GM23248 (cell line): ENCODE measurements at regions not wholly inside any gene's neighbourhood (a gene's known extent, or its start where the extent isn't known, plus 50 kb on each side); places are given as distances from the start of the nearest gene placed in this dataset.
"Not testable (repeated sequence)": the region's sequence is repeated elsewhere in the genome, so short reads cannot be mapped to it uniquely, and the experiment has no call there.

Source experiments
- DNase-seq: peaks from one replicate; pipeline ENCODE4 v3.0.0-alpha.2; 2015
- H2AFZ ChIP-seq: fragments of 200-600 bp; sonication (generic); 2 replicates; pipeline ENCODE4 v1.6.1; 2016; ENCODE audit warnings: antibody characterized with exemption
- H3F3A ChIP-seq: fragments of 200-600 bp; sonication (generic); 2 replicates; pipeline ENCODE4 v1.6.1; 2016; ENCODE audit warnings: mild to moderate bottlenecking, antibody characterized with exemption, mixed run types; ENCODE audit not compliant: insufficient read depth
- H3K27ac ChIP-seq: fragments of 200-600 bp; sonication (generic); 2 replicates; pipeline ENCODE4 v1.5.1; 2016; ENCODE audit warnings: mild to moderate bottlenecking
- H3K27me3 ChIP-seq: fragments of 200-600 bp; sonication (generic); replicated peaks from 2 replicates; pipeline ENCODE4 v1.6.1; 2016; ENCODE audit warnings: mild to moderate bottlenecking; ENCODE audit not compliant: insufficient read depth
- H3K36me3 ChIP-seq: fragments of 200-600 bp; sonication (generic); 2 replicates; pipeline ENCODE4 v1.6.1; 2016; ENCODE audit warnings: low read depth, mild to moderate bottlenecking
- H3K4me1 ChIP-seq: fragments of 200-600 bp; sonication (generic); 2 replicates; pipeline ENCODE4 v1.6.1; 2016; ENCODE audit warnings: mild to moderate bottlenecking; ENCODE audit not compliant: insufficient read depth
- H3K4me2 ChIP-seq: fragments of 200-600 bp; sonication (generic); one replicate; pipeline ENCODE4 v1.6.1; 2016; ENCODE audit warnings: mild to moderate bottlenecking; ENCODE audit not compliant: unreplicated experiment
- H3K4me3 ChIP-seq: fragments of 200-600 bp; sonication (generic); 2 replicates; pipeline ENCODE4 v1.5.1; 2016; ENCODE audit warnings: mild to moderate bottlenecking
- H3K79me2 ChIP-seq: fragments of 200-600 bp; sonication (generic); 2 replicates; pipeline ENCODE4 v1.6.1; 2016; ENCODE audit warnings: mild to moderate bottlenecking; ENCODE audit not compliant: insufficient read depth
- H3K9ac ChIP-seq: fragments of 200-600 bp; sonication (generic); 2 replicates; pipeline ENCODE4 v1.6.1; 2016; ENCODE audit warnings: mild to moderate bottlenecking
- H3K9me2 ChIP-seq: fragments of 200-600 bp; sonication (generic); 2 replicates; pipeline ENCODE4 v1.6.1; 2016; ENCODE audit warnings: mixed run types, mild to moderate bottlenecking, moderate library complexity; ENCODE audit not compliant: insufficient read depth
- H3K9me3 ChIP-seq: fragments of 200-600 bp; sonication (generic); one replicate; pipeline ENCODE4 v1.6.1; 2017; ENCODE audit warnings: low read depth
- H4K20me1 ChIP-seq: fragments of 200-600 bp; sonication (generic); 2 replicates; pipeline ENCODE4 v1.6.0; 2016; ENCODE audit not compliant: insufficient read depth
- EZH2 ChIP-seq: fragments of 200-600 bp; sonication (generic); IDR thresholded peaks from 2 replicates; pipeline ENCODE4 v1.6.1; 2018; ENCODE audit warnings: antibody characterized with exemption, mild to moderate bottlenecking; ENCODE audit not compliant: insufficient read depth, poor library complexity, severe bottlenecking
- EZH2phosphoT487 ChIP-seq: fragments of 200-600 bp; sonication (generic); IDR thresholded peaks from 2 replicates; pipeline ENCODE4 v1.6.1; 2018; ENCODE audit warnings: antibody characterized with exemption, moderate library complexity, mild to moderate bottlenecking, low read depth; ENCODE audit not compliant: insufficient read depth
- WGBS, 2 experiments: methylation state at CpG; one replicate each; pipeline ENCODE4 v1.1.6; 2015 to 2017; ENCODE audit warnings: low lambda C conversion rate in 2 of 2, low coverage in 1 of 2; ENCODE audit errors: missing lambda C conversion rate in 2 of 2; 5-methylcytosine and 5-hydroxymethylcytosine counted together
- in situ Hi-C: fragments of 300-500 bp; cut with MboI; formaldehyde crosslinking; loops from 2 replicates; pipeline ENCODE4 v1.15.0; 2020

- no peak for TF ChIP-seq EZH2phosphoT487
- no peak for TF ChIP-seq EZH2
- H3K27me3 ChIP-seq: no peaks in the 10 kb centered on the region
- peak overlapping the region; percentile 55 for H3K27ac ChIP-seq
- H3K4me2 ChIP-seq: peak overlapping the region; percentile 56
- H3K36me3 ChIP-seq: no peaks in the 10 kb centered on the region
- peak overlapping the region; percentile 19 for H3K4me3 ChIP-seq
- peaks cover 19% of the 10 kb centered on the region for H3K4me1 ChIP-seq
- no peaks in the 10 kb centered on the region for H4K20me1 ChIP-seq
- in situ Hi-C loops: no loop called here
- no peaks in the 10 kb centered on the region for H3K9me2 ChIP-seq
- DNase-seq: peak; percentile 90
- H3K79me2 ChIP-seq: no peaks in the 10 kb centered on the region
- H3K9ac ChIP-seq: peak overlapping the region; percentile 24; the same call in 1 of the 2 replicates
- H2AFZ ChIP-seq: peak overlapping the region; percentile 49
- H3F3A ChIP-seq: peaks cover 15% of the 10 kb centered on the region; the same call in 1 of the 2 replicates
- WGBS, 2 experiments: 47 to 54% methylated on average over 2 of the region's 2 CpGs
- H3K9me3 ChIP-seq: no peaks in the 10 kb centered on the region
Measured at GRCh38 chr3:144590854-144591253, 619.2 kb downstream of the DIPK2A start.

GRCh38 chr3:144593881-144594280, 622.3 kb downstream of the DIPK2A start:
- H3K4me2 ChIP-seq: no peak overlapping the region
- no peaks in the 10 kb centered on the region for H3K27me3 ChIP-seq
- no peaks in the 10 kb centered on the region for H3K9me2 ChIP-seq
- H3K4me1 ChIP-seq: peaks cover 19% of the 10 kb centered on the region
- H2AFZ ChIP-seq: no peak overlapping the region
- WGBS, 2 experiments: 69 to 73% methylated on average over 4 of the region's 4 CpGs
- no peaks in the 10 kb centered on the region for H4K20me1 ChIP-seq
- TF ChIP-seq EZH2phosphoT487: no peak
- TF ChIP-seq EZH2: no peak
- H3K27ac ChIP-seq: no peak overlapping the region
- in situ Hi-C loops: no loop called here
- no peaks in the 10 kb centered on the region for H3K79me2 ChIP-seq
- peaks cover 9% of the 10 kb centered on the region; the same call in 1 of the 2 replicates for H3F3A ChIP-seq
- no peak for DNase-seq
- H3K4me3 ChIP-seq: no peak overlapping the region
- no peak overlapping the region for H3K9ac ChIP-seq
- no peaks in the 10 kb centered on the region for H3K9me3 ChIP-seq
- no peaks in the 10 kb centered on the region for H3K36me3 ChIP-seq

- WGBS, 2 experiments: 56 to 57% methylated on average over 6 to 7 of the region's 7 CpGs
Measured at GRCh38 chr3:144620236-144620635, 648.6 kb downstream of the DIPK2A start.

GRCh38 chr3:144622845-144623244, 651.2 kb downstream of the DIPK2A start:
- no peaks in the 10 kb centered on the region for H3F3A ChIP-seq
- no peaks in the 10 kb centered on the region for H3K27me3 ChIP-seq
- no peak for DNase-seq
- in situ Hi-C loops: no loop called here
- H3K9ac ChIP-seq: no peak overlapping the region
- H3K9me3 ChIP-seq: no peaks in the 10 kb centered on the region
- WGBS, 2 experiments: 61 to 63% methylated on average over 2 to 3 of the region's 3 CpGs
- no peaks in the 10 kb centered on the region for H3K4me1 ChIP-seq
- no peaks in the 10 kb centered on the region for H3K79me2 ChIP-seq
- TF ChIP-seq EZH2: no peak
- no peak for TF ChIP-seq EZH2phosphoT487
- no peaks in the 10 kb centered on the region for H4K20me1 ChIP-seq
- no peak overlapping the region for H3K4me3 ChIP-seq
- H3K9me2 ChIP-seq: no peaks in the 10 kb centered on the region
- H3K27ac ChIP-seq: no peak overlapping the region
- no peak overlapping the region for H3K4me2 ChIP-seq
- no peaks in the 10 kb centered on the region for H3K36me3 ChIP-seq
- H2AFZ ChIP-seq: no peak overlapping the region

More at GRCh38 chr3:144620236-144620635, 648.6 kb downstream of the DIPK2A start:
- H3K36me3 ChIP-seq, H3K27ac ChIP-seq, H3K79me2 ChIP-seq, H3K9me2 ChIP-seq, in situ Hi-C loops, H3K9me3 ChIP-seq, H3K9ac ChIP-seq, DNase-seq, H3K4me1 ChIP-seq, H3K4me3 ChIP-seq, H2AFZ ChIP-seq, H3K4me2 ChIP-seq, H3K27me3 ChIP-seq, H3F3A ChIP-seq, H4K20me1 ChIP-seq: not testable (repeated sequence)

GRCh38 chr3:144624656-144625055, 653.0 kb downstream of the DIPK2A start:
- Histone ChIP-seq H3K9me2 (no peaks in the 10 kb centered on the region), H3K9me3 (no peaks in the 10 kb centered on the region), H3K27ac (no peak overlapping the region), H2AFZ (no peak overlapping the region), H3K4me3 (no peak overlapping the region), H3K27me3 (no peaks in the 10 kb centered on the region), H4K20me1 (no peaks in the 10 kb centered on the region), H3F3A (no peaks in the 10 kb centered on the region), H3K9ac (no peak overlapping the region), H3K4me1 (no peaks in the 10 kb centered on the region), H3K79me2 (no peaks in the 10 kb centered on the region), H3K36me3 (no peaks in the 10 kb centered on the region), H3K4me2 (no peak overlapping the region)
- TF ChIP-seq EZH2phosphoT487 (no peak), EZH2 (no peak)
- in situ Hi-C loops: no loop called here
- no peak for DNase-seq
- WGBS, 2 experiments: 26 to 51% methylated on average over 2 of the region's 2 CpGs
